AG04450 (cell line): ENCODE measurements at regions not wholly inside any gene's neighbourhood (a gene's known extent, or its start where the extent isn't known, plus 50 kb on each side); places are given as distances from the start of the nearest gene placed in this dataset. TPM values are rescaled to one million over a fixed set of nuclear protein-coding genes. Genes with fewer than 3 reads are reported as not detected.

ENCODE experiments used
- CTCF ChIA-PET: fragments of 300-600, 350-600 bp; formaldehyde crosslinking; extraction: SDS; loops from one replicate; lab custom pipeline; 2022; ENCODE audit warnings: antibody characterized with exemption, inconsistent platforms; lab: Charles Lee
- POLR2A ChIA-PET: fragments of 350-600 bp; formaldehyde crosslinking; extraction: SDS; loops from one replicate; lab custom pipeline; 2021; ENCODE audit warnings: antibody characterized with exemption, inconsistent platforms; lab: Yijun Ruan, JAX
- DNase-seq: peaks from one replicate; pipeline ENCODE4 v3.0.0-alpha.2; 2011; ENCODE audit warnings: low read depth, low spot score
- H3K27ac ChIP-seq: one replicate; pipeline ENCODE4 v1.5.1; 2012; ENCODE audit warnings: low read depth, low read length, control low read depth
- H3K27me3 ChIP-seq: one replicate; pipeline ENCODE4 v1.6.0; 2012; ENCODE audit warnings: low read length; ENCODE audit not compliant: control insufficient read depth, insufficient read depth
- H3K4me3 ChIP-seq: 2 replicates; pipeline ENCODE4 v1.5.1; 2011; ENCODE audit warnings: mild to moderate bottlenecking, low read depth, low read length, control low read depth
- H3K9me3 ChIP-seq: 2 replicates; pipeline ENCODE4 v1.5.1; 2012; ENCODE audit warnings: low read length; ENCODE audit not compliant: control insufficient read depth, insufficient read depth
- small RNA-seq: library from RNA; depleted of rRNA; stranded (forward); fragments of <200 nt; gene quantifications from one replicate; pipeline ENCODE3, GENCODE V24; 2012; ENCODE audit warnings: low read depth; ENCODE audit not compliant: insufficient read length
- TF ChIP-seq, protein P1 (sequence below): IDR thresholded peaks from 2 replicates; pipeline ENCODE4 v1.5.1; 2011; ENCODE audit warnings: low read depth, low read length, control low read depth, inconsistent platforms

DNA sequence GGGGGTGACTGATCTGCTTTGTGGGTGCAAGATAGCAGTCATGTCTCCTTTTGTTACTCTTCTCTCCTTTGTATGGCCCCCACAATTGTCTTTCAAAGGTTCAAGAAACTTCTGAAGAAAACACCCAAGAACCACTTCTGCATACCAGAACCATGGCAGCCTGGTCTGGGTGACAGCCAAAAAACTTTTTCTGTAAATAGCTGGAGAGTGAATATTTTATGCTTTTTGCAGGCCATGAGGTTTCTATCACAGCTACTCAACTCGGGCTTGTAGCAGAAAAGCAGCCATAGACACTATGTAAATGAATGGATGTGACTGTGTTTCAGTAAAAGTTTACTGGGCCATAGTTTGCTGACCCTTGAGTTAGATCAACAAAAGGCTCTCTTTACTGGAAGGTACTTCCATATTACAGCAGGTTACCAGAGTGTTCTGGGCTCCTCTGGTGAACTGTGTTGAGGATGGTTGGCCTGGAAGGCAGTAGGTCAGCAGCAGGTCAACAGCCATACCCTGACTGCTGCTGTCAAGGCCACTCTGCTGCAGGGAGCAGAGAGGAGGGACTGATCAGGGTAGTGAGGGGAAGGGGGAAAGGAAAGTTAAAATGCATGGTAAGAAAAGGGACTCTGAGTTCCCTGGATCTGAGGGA lies 116.4 kb downstream of the GDAP2 start:
- ChIA-PET CTCF (interaction anchor here (1.3 to 3.2 kb wide), 2 partner anchors 55 to 59 kb away, joined by 3 to 18 read pairs; no protein-coding TSS in a partner anchor), POLR2A (interaction anchor here (1.4 kb wide), 1 partner anchor 9 kb away, joined by 4 read pairs; no protein-coding TSS in a partner anchor)
- no peak overlapping the region for H3K27ac ChIP-seq

More for the DNA sequence above, 116.4 kb downstream of the GDAP2 start:
- H3K27me3 ChIP-seq: no peaks in the 10 kb centered on the region
- no peak for DNase-seq
- no peak overlapping the region for H3K4me3 ChIP-seq
- TF ChIP-seq, protein P1, sequence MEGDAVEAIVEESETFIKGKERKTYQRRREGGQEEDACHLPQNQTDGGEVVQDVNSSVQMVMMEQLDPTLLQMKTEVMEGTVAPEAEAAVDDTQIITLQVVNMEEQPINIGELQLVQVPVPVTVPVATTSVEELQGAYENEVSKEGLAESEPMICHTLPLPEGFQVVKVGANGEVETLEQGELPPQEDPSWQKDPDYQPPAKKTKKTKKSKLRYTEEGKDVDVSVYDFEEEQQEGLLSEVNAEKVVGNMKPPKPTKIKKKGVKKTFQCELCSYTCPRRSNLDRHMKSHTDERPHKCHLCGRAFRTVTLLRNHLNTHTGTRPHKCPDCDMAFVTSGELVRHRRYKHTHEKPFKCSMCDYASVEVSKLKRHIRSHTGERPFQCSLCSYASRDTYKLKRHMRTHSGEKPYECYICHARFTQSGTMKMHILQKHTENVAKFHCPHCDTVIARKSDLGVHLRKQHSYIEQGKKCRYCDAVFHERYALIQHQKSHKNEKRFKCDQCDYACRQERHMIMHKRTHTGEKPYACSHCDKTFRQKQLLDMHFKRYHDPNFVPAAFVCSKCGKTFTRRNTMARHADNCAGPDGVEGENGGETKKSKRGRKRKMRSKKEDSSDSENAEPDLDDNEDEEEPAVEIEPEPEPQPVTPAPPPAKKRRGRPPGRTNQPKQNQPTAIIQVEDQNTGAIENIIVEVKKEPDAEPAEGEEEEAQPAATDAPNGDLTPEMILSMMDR: no peak
- no peaks in the 10 kb centered on the region for H3K9me3 ChIP-seq

Small RNA genes lying in the stretch of these regions (small RNA-seq; reads per million reads assigned to genes)
- gene AL390877.1: not detected
- not detected for gene RF00561
